ENCODE measurements at regions not wholly inside any gene's neighbourhood (a gene's known extent, or its start where the extent isn't known, plus 50 kb on each side); places are given as distances from the start of the nearest gene placed in this dataset.

DNA sequence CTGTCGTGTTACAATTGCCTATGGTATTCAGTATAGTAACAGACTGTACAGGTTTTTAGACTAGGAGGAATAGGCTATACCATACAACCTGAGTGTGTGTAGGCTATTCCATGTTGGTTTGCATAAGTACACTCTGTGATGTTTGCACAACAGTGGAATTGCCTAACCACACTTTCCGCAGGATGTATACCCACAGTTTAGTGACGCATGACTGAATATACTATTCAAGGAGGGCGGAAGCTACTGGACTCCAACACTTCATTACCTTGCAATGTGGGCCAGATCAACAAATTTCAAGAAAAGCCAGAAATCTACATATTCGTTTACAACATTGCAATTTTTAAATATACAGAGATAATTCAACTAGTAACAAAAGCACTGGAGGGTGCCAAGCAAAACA lies 317.2 kb downstream of the PDGFC start:
- no peak for DNase-seq (ENCODE audit: low read depth, low spot score)

DNA sequence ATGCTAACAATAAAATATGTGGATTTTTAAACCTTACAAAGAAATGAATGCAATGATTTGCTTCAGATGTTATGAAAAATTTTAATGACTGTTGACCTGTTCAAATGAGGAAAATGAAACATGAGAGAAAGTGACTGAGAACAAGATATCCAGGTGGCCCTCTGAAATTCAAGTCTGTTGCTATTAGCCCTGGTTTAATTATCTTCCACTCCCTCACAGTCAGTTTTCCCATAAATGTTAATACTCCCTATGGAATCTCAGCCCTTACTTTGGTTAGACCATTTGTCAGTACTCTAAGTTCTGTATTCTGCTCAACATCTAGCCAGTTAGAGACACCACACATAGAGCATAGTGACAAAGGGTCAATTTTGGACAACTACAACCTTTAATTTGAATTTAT lies 327.8 kb downstream of the PDGFC start:
- DNase-seq (ENCODE audit: low read depth, low spot score), result no peak

DNA sequence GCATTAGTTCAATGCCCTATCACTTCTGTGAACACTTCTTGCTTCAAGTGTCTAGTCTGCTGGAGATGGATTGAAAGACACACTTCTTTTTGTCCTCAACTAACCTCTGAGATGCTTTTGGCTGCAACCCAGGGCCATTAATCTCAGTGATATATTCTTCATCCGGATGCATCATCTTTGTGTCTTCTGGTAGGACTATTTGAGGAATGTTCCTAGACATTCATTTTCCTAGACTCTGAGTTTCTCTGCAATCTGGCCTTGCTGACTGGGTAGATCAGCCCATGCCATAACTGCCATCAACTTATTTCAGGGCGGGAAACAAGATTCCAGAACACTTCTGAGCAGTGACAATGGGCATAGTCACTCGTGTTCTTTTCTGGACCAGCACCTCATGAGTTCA lies 329.4 kb downstream of the PDGFC start:
- no peak for DNase-seq (ENCODE audit: low read depth, low spot score)

DNA sequence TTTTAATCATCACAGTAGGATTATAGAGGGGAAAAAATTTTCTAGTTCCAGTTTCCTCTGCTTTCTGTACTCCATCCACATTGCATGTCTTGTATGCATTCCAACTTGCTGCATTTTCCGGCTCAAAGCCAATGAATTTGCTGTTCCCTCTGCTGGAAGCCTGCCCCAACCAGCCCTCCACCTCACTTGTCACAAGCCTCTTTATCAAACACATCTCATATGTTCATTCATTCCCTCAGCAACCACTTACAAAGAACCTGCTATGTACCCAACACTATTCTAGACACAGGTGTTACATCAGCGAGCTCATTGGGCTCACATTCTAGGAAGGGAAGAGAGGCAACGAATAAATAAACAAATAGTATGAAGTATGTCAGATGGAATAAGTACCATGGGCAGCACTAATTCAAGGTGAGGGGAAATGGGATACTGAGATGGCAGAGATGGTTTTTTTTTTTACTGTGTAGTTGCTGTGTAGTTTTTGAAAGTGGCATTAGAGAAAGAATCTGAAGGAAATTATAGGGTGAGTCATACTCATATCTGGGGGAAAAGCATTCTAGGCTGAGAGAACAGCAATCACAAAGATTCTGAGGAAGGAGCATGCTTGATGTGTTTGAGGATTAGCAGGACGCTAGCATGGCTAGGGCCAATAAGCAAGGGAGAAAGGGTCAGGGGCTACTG lies 332.5 kb downstream of the PDGFC start:
- DNase-seq (ENCODE audit: low read depth, low spot score), result no peak

DNA sequence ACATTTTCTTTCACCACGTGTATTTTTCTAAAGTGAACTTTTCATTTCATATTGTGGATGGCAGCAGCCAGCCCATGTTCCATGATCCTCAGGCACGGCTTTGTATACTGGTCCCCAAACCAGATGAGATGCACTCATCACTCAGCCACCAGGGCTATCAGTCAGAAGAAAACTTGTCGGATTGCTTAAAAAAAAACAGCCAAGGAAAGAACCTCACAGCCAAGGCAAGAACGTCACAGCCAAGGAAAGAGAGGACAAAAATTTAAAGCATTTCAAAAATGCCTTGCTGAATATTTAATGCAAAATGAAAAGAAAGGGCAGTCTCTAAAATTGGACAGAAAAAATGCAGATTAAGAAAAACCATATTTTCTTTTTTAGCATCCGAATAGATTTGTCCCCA lies 333.3 kb downstream of the PDGFC start:
- DNase-seq (ENCODE audit: low read depth, low spot score), result no peak

DNA sequence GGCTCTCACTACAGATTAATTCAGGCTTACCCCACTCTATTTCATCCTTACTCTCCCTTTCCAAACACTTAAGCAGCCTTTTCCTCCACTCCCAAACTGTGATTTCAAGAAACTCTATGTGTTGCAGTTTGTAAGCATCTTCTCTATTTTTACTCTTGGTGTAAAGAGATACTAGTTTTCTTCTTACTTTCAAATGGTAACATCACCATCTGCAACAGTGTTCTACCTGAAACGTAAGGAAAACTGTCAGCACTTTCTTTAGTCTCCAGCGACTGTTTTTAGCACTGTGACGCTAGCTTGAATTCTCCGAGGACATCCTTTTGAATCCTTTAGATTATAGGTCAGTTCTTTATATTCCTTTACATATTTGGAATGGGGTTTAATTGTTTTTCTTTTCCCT lies 335.2 kb downstream of the PDGFC start:
- no peak for DNase-seq (ENCODE audit: low read depth, low spot score)

DNA sequence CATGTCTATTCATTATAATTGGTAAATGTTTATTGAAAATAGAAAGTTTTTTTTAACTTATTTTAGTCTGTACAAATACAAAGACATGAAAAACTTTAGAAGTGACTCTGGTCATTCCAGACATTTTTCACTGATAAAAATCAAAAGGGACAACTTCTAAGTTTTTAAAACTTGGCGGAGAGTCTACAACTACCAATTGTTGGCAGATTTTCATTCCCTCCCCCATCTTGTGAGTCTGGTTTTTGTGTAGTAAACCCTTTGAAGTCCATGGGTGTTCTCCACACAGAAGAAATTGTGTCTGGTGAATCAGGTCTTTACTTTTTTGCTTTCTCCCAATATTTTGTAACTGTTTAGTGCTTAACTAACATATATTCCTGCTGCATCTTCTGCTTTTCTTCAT lies 336.5 kb downstream of the PDGFC start:
- DNase-seq (ENCODE audit: low read depth, low spot score), result no peak

DNA sequence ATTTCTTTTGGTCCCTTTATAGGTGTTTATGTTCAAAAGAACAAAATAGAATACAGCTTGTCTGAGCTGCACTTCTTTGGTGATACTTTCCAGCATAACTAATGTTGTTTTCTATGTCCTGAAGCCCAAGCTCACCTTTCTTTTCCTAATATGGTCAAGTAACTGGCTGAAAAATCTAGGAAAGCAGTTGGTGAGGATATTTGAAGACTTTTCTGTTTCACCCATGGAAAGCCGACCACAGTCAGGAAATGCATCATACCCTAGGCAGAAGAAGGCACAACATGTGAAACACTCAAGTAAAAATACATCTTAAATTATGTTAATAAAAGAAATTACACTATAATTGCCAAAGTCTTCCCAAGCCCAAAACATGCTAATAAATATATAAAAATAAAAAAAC lies 337.0 kb downstream of the PDGFC start:
- DNase-seq (ENCODE audit: low read depth, low spot score), result no peak

DNA sequence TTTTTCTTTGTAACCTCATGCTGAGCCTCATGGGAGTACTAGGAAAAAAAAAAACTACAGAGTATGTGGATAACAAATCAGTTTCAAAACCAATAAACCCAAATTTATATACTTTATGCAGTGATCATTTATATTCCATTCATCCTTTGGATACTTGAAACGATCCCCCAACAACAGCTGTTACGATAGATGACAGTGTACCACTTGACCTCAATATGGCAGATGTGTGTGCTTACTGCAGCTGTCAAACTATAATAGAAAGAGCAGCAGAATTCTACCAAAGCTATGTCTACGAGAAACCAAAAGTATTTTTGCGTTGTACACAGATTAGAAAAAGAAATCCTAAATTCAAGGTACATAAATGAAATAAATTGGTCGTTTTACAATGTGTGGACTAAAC lies 337.8 kb downstream of the PDGFC start:
- DNase-seq (ENCODE audit: low read depth, low spot score), result no peak

DNA sequence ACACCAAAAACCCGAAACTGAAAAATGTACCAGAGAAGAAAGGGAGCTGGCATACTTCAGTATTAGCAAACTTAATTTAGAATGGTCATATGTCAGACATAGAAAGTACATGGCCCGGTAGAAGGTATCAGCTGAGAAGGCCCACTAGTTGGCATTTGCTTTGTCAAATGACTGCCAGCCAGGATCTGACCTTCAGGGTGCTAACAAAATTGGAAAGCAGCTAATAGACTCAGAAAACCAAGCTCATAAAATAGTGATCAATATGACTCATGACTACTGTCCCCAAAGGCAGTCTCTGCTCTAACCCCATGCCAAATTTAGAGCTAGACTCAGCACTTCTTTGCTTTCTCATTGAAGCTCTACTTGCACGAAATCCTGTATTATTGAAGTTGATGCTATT lies 342.7 kb downstream of the PDGFC start:
- no peak for DNase-seq (ENCODE audit: low read depth, low spot score)

DNA sequence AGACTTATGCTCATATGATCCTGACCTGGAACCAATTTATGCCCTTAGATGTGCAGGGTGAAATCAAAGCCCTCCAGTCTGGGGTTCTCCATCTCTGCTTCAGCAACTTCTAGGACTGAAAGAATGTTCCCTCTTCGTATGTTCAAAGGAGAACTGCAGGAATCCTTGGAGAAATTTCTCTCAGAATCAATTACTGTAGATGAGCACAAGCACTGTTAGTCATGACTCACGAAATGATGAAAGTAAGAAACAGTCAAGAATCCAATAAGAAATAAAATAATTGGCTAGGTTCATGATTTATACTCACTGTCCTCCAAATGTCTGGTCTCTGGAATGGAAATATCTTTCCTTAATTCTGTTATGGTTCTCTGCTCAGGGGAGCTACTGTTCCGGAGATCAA lies 348.2 kb downstream of the PDGFC start:
- DNase-seq (ENCODE audit: low read depth, low spot score), result no peak

DNA sequence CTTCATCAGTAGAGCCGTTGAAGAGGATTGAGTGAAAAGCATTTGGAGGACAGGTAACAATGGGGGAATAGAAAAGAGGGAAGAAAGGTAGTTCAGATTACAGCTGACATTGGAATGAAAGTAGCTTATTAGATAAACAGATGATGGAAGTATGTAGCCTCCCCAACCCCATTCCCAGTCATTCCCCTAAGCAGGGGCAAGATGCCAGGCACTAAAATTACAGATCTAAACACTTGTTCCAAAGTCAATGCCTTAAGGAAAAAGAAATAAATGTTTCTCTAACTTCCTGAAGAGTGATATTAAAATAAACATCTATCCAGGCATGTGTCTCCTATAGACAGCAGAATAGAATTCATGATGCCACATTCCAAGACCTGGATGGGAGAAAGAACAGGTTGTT lies 350.8 kb downstream of the PDGFC start:
- no peak for DNase-seq (ENCODE audit: low read depth, low spot score)

DNA sequence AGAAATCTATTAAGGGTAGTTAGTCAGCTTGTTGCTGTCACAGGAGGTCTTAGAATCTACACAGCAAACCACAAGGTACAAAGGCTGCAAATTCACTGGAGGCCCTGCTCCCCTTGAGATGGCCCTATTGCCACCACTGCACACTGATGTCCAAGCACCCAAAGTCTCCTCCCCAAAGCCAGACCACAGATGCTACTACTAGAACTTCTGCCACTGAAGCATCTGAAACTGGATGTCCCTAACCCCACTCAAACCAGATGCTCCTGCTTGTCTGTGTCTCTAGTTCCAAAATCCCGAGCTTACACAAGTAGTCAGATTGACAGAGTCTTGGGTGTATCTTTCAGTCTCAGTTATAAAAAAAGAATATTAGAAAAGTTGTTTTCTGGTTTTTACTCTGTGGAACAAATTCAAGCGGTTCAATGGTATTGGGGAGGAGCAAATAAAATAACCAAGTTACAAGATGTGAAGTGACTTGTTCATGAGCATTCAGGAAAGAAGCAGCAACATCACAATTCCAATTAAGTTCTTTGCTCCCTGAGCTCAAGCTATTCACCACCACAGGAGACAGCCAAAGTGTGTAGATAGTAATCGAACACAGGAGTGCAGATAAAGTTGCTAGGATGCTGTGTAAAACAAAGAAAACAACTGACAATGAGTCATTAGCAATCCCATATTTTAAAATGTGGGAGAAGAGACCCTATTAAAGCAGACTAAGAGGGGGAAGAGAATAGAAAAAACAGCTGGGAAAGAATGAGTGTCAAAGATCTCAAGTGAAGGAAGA lies 352.3 kb downstream of the PDGFC start:
- no peak for DNase-seq (ENCODE audit: low read depth, low spot score)

DNA sequence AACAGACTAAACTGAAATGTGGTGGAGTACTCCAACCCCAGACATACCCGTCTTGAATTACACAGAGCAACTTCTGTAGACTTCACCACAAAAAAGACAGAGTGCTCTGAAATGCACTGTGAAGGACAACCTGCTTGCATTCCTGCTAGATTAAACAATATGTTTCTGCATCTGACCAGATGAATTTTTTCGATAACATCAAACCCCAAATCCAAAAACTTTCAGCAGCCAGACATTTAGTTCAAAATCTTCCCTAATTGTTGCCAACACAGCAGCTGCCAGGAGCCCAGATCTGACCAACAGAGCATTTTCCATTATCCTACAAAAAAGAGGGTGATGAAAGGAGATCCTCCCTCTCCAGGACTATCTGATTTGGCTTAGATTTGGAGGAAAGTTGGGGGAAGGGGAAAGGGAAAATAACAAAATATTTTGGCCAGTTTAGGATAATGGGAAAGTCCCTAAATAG lies 356.5 kb downstream of the PDGFC start:
- peak; percentile 7 for DNase-seq (ENCODE audit: low read depth, low spot score)

DNA sequence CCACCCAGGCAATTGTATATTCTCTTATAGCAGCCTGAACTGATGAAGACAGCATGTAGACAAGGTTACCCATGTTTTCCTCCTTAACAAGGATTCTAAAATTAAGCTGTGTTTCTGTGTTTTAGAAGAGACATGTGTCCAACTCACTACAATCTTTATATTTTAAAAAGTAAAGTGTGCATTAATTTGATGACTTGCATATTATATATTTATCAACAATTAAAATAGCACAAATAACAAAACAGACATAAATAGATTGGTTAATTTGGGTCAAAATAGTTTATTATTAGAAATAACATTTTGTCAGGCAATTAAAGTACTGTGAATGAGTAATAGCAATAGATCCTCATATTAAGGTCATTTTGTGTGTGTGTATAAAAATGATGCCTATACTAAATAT lies 357.1 kb downstream of the PDGFC start:
- no peak for DNase-seq (ENCODE audit: low read depth, low spot score)

DNA sequence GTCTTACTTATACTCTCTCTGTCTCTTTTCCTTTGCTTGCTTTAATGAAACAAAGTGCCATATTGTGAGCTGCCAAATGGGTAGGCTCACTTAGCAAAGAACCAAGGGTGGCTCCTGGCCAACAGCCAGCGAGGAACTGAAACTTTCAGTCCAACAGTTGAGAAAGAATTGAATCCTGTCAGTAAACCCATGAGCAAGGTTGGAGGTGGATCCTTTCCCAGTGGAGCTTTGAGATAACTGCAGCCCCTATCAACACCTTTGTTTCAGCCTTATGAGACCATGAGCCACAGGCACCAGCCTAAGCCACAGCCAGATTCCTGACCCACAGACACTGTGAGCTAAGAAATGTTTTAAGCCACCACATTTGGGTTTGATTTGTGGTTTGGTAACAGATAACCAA lies 362.2 kb downstream of the PDGFC start:
- DNase-seq (ENCODE audit: low read depth, low spot score), result no peak

DNA sequence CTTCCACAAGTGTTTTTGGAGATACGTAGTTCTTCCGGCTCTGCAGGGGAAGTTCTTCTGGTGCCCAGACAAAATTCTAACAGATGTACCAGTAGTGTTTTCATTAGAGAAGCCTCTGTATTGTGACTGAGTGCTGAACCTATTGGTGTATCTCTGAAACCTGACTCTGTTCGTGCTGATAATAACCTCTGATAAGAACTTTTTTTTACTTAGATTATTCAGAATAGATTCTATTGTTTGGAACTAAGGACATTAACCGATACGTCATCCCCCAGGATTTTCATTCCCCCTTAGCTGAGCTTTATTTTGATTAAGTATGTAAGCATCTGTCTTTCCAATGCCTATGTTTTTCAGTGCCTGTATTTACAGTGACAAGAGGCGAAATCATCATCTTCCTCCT lies 362.9 kb downstream of the PDGFC start:
- DNase-seq (ENCODE audit: low read depth, low spot score), result no peak

DNA sequence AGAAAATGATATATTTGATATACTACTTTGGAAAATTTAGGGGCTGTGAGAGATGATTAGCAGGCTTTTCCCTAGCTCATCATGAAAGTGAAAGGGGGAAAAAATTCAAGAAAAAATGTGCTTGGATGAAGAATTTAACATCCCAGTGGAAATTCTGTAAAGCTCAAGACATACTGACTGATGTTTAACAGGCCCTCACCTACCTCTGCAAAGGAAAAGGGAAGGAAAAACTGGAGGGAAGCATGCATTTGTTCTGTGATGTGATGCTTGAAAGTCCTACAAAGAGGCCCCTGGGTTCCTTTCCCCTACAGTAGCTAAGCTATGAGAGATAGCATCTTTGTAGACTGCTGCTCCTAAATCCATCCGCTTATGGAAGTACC lies 364.1 kb downstream of the PDGFC start:
- no peak for DNase-seq (ENCODE audit: low read depth, low spot score)

DNA sequence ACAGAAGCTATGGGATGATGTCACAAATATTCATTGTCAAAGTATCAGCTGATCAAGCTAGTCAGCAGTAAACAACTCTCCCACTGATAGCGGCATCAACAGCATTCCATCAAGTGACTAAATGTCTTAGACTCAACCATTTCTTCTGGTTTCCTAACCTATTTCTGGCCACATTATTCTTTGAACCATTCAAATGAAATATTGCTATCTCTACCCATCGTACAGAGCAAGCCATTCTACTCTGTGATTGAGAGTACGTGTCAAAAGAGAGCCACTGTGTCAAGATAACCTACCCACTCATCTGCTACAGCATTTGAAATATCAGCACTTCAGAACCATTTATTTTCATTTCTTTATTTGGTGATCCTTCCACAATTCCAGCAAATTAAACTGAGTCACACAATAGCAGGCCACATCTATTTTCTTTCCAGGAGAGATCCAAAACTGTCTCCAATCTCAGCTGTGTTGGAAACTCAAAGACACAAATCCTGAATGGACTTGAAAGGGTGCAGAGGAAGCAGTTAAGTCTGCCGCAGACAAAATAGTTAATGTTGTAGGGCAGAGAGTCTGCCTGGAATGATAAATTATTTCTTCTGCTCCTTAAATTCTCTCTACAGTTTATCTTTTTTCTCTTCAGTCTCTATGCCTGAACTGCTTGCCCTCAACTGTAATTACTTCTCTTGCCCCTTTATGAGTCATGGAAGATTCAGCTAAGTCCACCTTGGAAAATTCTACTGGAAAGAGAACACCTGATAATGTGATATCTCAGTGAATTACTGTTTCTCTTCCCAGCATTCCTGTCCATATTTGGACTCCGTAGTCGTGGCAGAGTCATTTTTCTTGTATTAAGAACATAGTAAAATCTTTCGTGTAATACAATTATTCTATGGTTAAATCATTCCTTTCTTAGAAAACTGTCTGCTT lies 364.8 kb downstream of the PDGFC start:
- no peak for DNase-seq (ENCODE audit: low read depth, low spot score)

DNA sequence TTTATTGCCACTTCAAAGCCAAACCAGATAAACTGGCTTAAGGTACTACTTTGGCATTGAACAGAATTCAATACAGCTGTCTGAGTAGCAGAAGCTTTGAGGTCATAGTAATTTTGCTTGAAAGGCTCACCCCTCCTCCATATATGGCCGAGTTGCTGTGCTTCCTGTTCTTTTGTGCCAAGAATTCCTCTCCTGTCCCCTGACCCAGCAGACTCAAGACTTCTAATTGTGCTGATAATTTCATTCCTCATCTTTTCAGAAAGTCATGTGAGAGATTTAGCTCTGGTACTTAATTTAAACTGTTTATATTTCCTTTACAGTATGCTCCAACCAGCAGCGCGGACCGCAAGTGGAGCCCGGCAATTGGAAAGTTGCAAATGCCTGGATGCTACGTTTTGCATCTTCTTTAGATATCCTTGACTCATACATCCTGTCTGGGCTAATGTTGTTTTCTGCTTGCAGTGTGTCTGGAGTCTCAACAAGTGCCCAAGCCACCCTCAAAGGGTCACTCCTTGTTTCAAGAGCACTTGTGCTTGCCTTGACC lies 373.4 kb downstream of the PDGFC start:
- DNase-seq (ENCODE audit: low read depth, low spot score), result no peak

DNA sequence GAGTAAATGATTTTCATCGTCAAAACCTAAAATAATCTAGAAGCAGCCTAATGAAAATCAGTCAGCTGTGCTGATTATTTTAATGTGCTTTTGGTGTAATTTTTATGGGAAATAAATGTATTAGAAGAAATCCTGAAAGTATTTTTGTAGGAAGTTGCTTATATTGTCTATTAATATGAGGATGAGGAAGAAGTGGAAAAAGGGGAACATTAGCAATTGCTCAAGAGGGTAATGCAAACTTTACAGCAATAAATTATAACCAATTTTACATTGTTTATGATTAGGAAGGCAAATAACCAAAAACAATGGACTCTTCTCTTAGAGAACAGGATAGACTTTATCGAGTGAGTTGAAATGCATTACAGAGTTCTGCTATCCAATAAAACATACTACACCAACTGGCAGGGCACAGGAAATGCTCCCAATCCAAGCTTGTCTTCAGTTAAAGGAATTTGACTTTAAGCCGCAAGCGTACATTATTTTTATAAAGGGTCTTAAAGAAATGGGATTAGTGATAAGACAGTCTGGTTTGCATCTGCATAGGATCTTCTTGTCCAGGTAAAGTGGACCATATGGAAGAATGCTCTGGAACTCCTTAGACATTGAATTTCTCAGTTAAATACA lies 374.8 kb downstream of the PDGFC start:
- DNase-seq (ENCODE audit: low read depth, low spot score), result no peak

DNA sequence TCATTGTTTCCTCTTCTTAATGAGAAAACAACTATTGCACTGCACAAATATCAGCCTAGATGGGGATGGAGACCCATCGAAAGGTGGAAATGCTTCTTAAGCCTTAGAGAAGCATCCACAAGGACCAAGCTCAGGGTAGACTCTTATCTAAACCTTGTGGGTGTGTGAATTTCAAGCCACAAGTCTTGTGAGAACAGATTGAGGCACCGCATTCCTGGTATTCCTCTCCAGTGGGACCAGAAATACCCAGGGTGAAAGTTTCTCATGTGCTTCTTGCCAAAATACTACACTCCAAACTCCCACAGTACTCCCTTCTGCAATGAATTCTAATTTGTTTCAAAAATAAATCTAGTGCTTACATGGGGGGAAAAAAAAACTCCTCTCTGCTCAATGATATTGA lies 375.6 kb downstream of the PDGFC start:
- no peak for DNase-seq (ENCODE audit: low read depth, low spot score)
